ENCODE measurements at regions not wholly inside any gene's neighbourhood (a gene's known extent, or its start where the extent isn't known, plus 50 kb on each side); places are given as distances from the start of the nearest gene placed in this dataset.
A peak's percentile ranks its signal among the peaks of the same experiment; 100 is the strongest.

GRCh38 chr1:115469703-115470476 lies 131.8 kb upstream of the NGF start:
- TF ChIP-seq YY1 (IDR thresholded peaks at IDR 0.05) (no peak), HNF4G (IDR thresholded peaks at IDR 0.05) (no peak), CTCF (IDR thresholded peaks at IDR 0.05; ENCODE audit: low read depth, low read length, missing input control) (peak; percentile 91), FOXA1 (IDR thresholded peaks at IDR 0.05) (no peak), RXRA (IDR thresholded peaks at IDR 0.05) (no peak), REST (IDR thresholded peaks at IDR 0.05) (no peak), RAD21 (IDR thresholded peaks at IDR 0.05) (peak; percentile 92 to 94), TAF1 (conservative IDR thresholded peaks at IDR 0.05) (no peak)
- TF ChIP-seq, protein P1, sequence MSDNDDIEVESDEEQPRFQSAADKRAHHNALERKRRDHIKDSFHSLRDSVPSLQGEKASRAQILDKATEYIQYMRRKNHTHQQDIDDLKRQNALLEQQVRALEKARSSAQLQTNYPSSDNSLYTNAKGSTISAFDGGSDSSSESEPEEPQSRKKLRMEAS (IDR thresholded peaks at IDR 0.05): no peak

All from liver (tissue), 3 donors.